GM12872 (cell line): ENCODE measurements at regions not wholly inside any gene's neighbourhood (a gene's known extent, or its start where the extent isn't known, plus 50 kb on each side); places are given as distances from the start of the nearest gene placed in this dataset.

Source experiments
- TF ChIP-seq, protein P1 (sequence below): IDR thresholded peaks from 3 replicates; pipeline ENCODE4 v1.5.1; 2011; ENCODE audit warnings: low read depth, mild to moderate bottlenecking, low read length, moderate library complexity; ENCODE audit not compliant: insufficient read depth

DNA sequence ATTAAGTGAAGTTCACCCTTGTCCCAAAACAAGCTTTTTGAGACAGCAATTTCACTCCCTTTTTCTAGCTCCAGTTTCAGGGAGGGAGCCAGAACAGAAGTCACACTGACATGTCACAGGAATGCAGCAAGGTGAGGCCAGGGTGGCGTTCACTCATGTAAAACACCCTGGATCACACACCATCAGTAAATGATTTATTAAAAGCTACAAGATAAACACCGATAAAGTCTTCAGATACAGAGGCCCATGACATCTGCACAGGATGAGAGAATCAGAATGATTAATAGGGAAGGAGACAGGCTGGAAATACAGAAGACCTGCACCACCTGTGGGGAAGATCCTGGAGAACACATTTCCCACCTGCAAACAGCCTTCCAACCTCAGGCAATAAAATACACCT, 77.5 kb upstream of the DYNLRB2 start:
- TF ChIP-seq, protein P1, sequence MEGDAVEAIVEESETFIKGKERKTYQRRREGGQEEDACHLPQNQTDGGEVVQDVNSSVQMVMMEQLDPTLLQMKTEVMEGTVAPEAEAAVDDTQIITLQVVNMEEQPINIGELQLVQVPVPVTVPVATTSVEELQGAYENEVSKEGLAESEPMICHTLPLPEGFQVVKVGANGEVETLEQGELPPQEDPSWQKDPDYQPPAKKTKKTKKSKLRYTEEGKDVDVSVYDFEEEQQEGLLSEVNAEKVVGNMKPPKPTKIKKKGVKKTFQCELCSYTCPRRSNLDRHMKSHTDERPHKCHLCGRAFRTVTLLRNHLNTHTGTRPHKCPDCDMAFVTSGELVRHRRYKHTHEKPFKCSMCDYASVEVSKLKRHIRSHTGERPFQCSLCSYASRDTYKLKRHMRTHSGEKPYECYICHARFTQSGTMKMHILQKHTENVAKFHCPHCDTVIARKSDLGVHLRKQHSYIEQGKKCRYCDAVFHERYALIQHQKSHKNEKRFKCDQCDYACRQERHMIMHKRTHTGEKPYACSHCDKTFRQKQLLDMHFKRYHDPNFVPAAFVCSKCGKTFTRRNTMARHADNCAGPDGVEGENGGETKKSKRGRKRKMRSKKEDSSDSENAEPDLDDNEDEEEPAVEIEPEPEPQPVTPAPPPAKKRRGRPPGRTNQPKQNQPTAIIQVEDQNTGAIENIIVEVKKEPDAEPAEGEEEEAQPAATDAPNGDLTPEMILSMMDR, result no peak

GRCh38 chr16:80462917-80463316, 77.9 kb upstream of the DYNLRB2 start:
- TF ChIP-seq, protein P1, result no peak

DNA sequence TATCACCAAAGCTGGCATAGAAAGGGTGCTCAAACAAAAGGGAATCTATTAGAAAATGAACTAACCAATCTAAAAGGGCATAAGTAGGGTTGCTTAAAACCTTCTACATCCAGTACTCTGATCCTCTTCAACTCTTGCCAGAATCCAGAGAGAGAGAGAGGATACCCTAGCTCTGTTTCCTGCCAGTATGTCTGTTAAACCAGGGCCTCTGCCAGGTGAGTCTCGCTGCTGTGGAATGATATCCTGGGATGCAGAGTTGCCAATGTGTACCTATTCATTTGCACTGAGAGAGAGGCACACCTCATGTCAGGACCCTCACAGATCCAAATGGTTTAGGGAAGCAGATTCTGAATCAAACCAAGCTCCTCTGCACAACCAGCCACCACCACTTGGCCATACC, 79.8 kb upstream of the DYNLRB2 start:
- TF ChIP-seq, protein P1, result no peak

DNA sequence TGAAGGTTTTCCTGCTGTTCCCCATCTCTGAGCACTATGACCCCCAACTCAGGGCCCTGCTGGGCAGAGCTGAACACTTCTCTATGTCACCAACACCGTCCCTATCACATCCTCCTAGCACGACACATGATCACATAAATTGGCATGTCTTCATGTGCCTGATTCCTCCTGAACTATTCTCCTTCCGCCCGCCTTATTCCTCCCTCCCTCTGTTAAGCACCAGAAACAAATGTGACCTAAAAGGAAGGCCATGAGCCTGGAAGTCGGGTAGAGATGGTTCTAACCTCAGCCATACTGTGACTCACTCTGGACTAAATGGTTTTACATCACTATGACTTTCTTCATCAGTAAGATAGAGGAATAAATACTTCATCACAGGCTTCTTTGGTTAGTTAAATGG, 80.8 kb upstream of the DYNLRB2 start:
- TF ChIP-seq, protein P1, result no peak

DNA sequence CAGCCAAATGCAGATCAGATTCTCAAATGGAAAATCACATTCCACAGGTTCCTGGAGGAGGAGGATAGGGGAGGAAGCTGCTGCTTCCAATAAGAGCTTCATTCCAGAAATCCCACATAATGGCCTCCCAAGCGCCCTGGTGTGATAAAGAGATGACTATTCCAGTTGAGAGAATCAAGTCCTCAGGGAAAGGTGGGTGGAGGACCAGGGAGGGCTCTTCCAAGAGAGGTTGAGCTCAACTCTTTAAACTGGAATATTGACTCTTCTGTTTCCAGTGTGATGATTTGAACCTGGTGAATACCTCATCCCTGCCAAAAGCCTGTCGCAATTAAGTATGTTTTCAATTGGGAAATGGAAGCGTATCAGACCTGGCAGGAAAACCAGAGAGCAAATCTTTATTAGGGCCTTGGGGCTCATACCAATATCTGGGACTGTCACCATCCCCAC, 81.4 kb upstream of the DYNLRB2 start:
- TF ChIP-seq, protein P1, result no peak

- TF ChIP-seq, protein P1, result no peak
These were observed 82.9 kb upstream of the DYNLRB2 start for GRCh38 chr16:80457871-80458270.

DNA sequence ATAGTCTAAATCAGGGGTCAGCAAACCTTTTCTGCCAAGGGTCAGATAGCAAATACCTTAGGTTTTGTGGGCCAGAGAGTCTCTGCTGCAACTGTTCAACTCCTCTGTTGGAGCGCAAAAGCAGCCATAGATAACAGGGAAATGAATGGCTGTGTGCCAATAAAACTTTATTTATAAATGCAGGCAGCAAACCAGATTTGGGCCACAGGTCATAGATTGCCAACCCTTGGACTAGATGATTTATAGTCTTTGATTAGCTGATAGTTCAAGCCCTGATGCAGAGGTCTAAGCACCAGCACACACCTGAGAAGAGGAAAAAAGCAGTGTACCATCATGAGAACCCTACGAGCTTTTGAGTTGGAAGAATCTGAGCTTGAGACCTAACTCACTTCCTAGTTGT, 86.0 kb upstream of the DYNLRB2 start:
- TF ChIP-seq, protein P1, result no peak

DNA sequence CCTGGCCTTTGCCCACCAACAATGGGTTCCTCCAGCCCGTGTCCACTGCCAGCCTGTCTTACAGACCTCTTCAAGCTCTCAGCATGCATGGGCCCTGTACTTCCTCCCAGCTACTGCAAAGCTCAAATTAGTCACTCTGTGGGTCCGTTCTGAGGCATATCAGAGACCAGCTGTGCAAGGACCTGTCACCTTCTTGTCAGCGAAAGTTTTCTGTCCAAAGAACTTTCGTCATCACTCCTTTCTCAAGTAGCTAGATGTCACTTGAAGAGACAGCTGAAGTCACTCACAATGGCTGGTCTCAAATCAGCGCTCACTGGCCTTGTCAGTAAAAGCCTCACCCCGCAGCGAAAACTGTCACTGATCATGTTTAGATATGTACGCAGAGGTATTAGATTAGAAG, 91.4 kb upstream of the DYNLRB2 start:
- TF ChIP-seq, protein P1, result no peak
